T47D (cell line): ENCODE measurements at regions not wholly inside any gene's neighbourhood (a gene's known extent, or its start where the extent isn't known, plus 50 kb on each side); places are given as distances from the start of the nearest gene placed in this dataset.

Source experiments
- DNase-seq, 2 experiments: peaks; one replicate each; pipeline versions ENCODE4 v3.0.0 to v3.0.0-alpha.2; 2011 to 2012; ENCODE audit warnings: low read depth in 1 of 2, low spot score in 1 of 2
- JUND ChIP-seq: IDR thresholded peaks from 2 replicates; pipeline ENCODE4 v1.6.1; 2012; ENCODE audit warnings: low read depth
- in situ Hi-C: cut with HindIII; loops from 2 replicates; pipeline ENCODE4 v1.10.0; 2016; ENCODE audit warnings: low sequenced_read_pairs, low pct_unique_long_range_greater_than_20kb

GRCh38 chr10:3551761-3552160, 233.2 kb downstream of the KLF6 start:
- in situ Hi-C loops: no loop called here
- no peak for DNase-seq
- TF ChIP-seq JUND: no peak

GRCh38 chr10:3549118-3549517, 235.9 kb downstream of the KLF6 start:
- DNase-seq: no peak
- in situ Hi-C loops: no loop called here
- TF ChIP-seq JUND: no peak

GRCh38 chr10:3548702-3549101, 236.3 kb downstream of the KLF6 start:
- no peak for DNase-seq
- no peak for TF ChIP-seq JUND
- in situ Hi-C loops: no loop called here

- in situ Hi-C loops: no loop called here
- TF ChIP-seq JUND: no peak
- DNase-seq: no peak
Observed at GRCh38 chr10:3548076-3548475, 236.9 kb downstream of the KLF6 start.

GRCh38 chr10:3544561-3544960, 240.4 kb downstream of the KLF6 start:
- no peak for TF ChIP-seq JUND
- no peak for DNase-seq
- in situ Hi-C loops: no loop called here

GRCh38 chr10:3542185-3542611, 242.8 kb downstream of the KLF6 start:
- no peak for DNase-seq
- in situ Hi-C loops: no loop called here
- no peak for TF ChIP-seq JUND

GRCh38 chr10:3539696-3540383, 245.2 kb downstream of the KLF6 start:
- in situ Hi-C loops: no loop called here
- TF ChIP-seq JUND: no peak
- no peak for DNase-seq

GRCh38 chr10:3538656-3539531, 246.1 kb downstream of the KLF6 start:
- no peak for TF ChIP-seq JUND
- in situ Hi-C loops: no loop called here
- peak; percentile 24 to 28 for DNase-seq

- TF ChIP-seq JUND: no peak
- peak; percentile 23 to 28 for DNase-seq
- in situ Hi-C loops: no loop called here
Observed at GRCh38 chr10:3538291-3538655, 246.7 kb downstream of the KLF6 start.

GRCh38 chr10:3537518-3537917, 247.5 kb downstream of the KLF6 start:
- no peak for DNase-seq
- in situ Hi-C loops: no loop called here
- TF ChIP-seq JUND: no peak

- in situ Hi-C loops: no loop called here
- DNase-seq: no peak
- TF ChIP-seq JUND: no peak
Observed at GRCh38 chr10:3535001-3535400, 250.0 kb downstream of the KLF6 start.

- no peak for TF ChIP-seq JUND
- no peak for DNase-seq
- in situ Hi-C loops: no loop called here
Observed at GRCh38 chr10:3534433-3534832, 250.6 kb downstream of the KLF6 start.

- TF ChIP-seq JUND: no peak
- in situ Hi-C loops: no loop called here
Observed at GRCh38 chr10:3533296-3533695, 251.7 kb downstream of the KLF6 start.

GRCh38 chr10:3532644-3533043, 252.4 kb downstream of the KLF6 start:
- in situ Hi-C loops: no loop called here
- no peak for DNase-seq
- TF ChIP-seq JUND: no peak

More at GRCh38 chr10:3533296-3533695, 251.7 kb downstream of the KLF6 start:
- no peak for DNase-seq
